LNCAP (cell line): ENCODE measurements at regions not wholly inside any gene's neighbourhood (a gene's known extent, or its start where the extent isn't known, plus 50 kb on each side); places are given as distances from the start of the nearest gene placed in this dataset.
A peak's percentile ranks its signal among the peaks of the same experiment; 100 is the strongest.

ENCODE experiments used
- CTCF ChIP-seq: fragments of 450-650 bp; IDR thresholded peaks from 2 replicates; pipeline ENCODE4 v1.5.1; 2017; ENCODE audit warnings: mild to moderate bottlenecking

GRCh38 chr3:182138393-182138792, 426.7 kb downstream of the SOX2 start:
- TF ChIP-seq CTCF = no peak

GRCh38 chr3:182139627-182140357, 428.1 kb downstream of the SOX2 start:
- peak; percentile 16; the same call in 1 of the 2 replicates for TF ChIP-seq CTCF

- no peak for TF ChIP-seq CTCF
Observed at GRCh38 chr3:182142928-182143327, 431.2 kb downstream of the SOX2 start.

GRCh38 chr3:182143903-182144302, 432.2 kb downstream of the SOX2 start:
- TF ChIP-seq CTCF = no peak

GRCh38 chr3:182148360-182148759, 436.6 kb downstream of the SOX2 start:
- no peak for TF ChIP-seq CTCF

GRCh38 chr3:182149594-182149993, 437.9 kb downstream of the SOX2 start:
- no peak for TF ChIP-seq CTCF

- TF ChIP-seq CTCF = no peak
Observed at GRCh38 chr3:182165234-182165633, 453.5 kb downstream of the SOX2 start.

GRCh38 chr3:182172534-182172933, 460.8 kb downstream of the SOX2 start:
- TF ChIP-seq CTCF = no peak
